CD14-positive monocyte (primary cell): ENCODE measurements at regions not wholly inside any gene's neighbourhood (a gene's known extent, or its start where the extent isn't known, plus 50 kb on each side); places are given as distances from the start of the nearest gene placed in this dataset.

ENCODE experiments used
- DNase-seq, 3 donors: peaks; one replicate each; pipeline ENCODE4 v3.0.0-alpha.2; 2011 to 2022
- H2AFZ ChIP-seq: 2 replicates; pipeline ENCODE4 v1.6.0; 2012; ENCODE audit warnings: mild to moderate bottlenecking, low read depth, low read length, inconsistent platforms; ENCODE audit not compliant: insufficient read depth, poor library complexity, severe bottlenecking
- H3K27ac ChIP-seq, 2 donors: 1 replicate in 1 of 2; 2 replicates in 1 of 2; pipeline ENCODE4 v1.5.1; 2012 to 2013; ENCODE audit warnings: low read length in 2 of 2, control low read depth in 1 of 2, inconsistent platforms in 1 of 2, low read depth in 1 of 2, mild to moderate bottlenecking in 1 of 2
- H3K27me3 ChIP-seq, 2 donors: one replicate each; pipeline versions ENCODE4 v1.6.0 to v1.6.1; 2011 to 2013; ENCODE audit warnings: low read length in 2 of 2; ENCODE audit not compliant: control insufficient read depth in 2 of 2, insufficient read depth in 2 of 2
- H3K36me3 ChIP-seq, 2 donors: replicated peaks in 1 of 2; 1 replicate in 1 of 2; 2 replicates in 1 of 2; pipeline versions ENCODE4 v1.5.1 to v1.6.1; 2012 to 2013; ENCODE audit warnings: low read length in 2 of 2, control low read depth in 1 of 2, inconsistent platforms in 1 of 2, mild to moderate bottlenecking in 1 of 2; ENCODE audit not compliant: insufficient read depth in 2 of 2, control insufficient read depth in 1 of 2
- H3K4me1 ChIP-seq, 2 donors: 1 replicate in 1 of 2; 2 replicates in 1 of 2; pipeline versions ENCODE4 v1.5.1 to v1.6.1; 2012 to 2013; ENCODE audit warnings: low read length in 2 of 2, control low read depth in 1 of 2, inconsistent platforms in 1 of 2, mild to moderate bottlenecking in 1 of 2, moderate library complexity in 1 of 2; ENCODE audit not compliant: insufficient read depth in 2 of 2, control insufficient read depth in 1 of 2
- H3K4me2 ChIP-seq: replicated peaks from 2 replicates; pipeline ENCODE3; 2012; ENCODE audit warnings: low read length, moderate library complexity, mild to moderate bottlenecking; ENCODE audit not compliant: poor library complexity, severe bottlenecking; ENCODE audit errors: extremely low read depth
- H3K4me3 ChIP-seq, 3 experiments: fragments of 200-600 bp in 1 of 3; sonication (generic) in 1 of 3; replicated peaks in 1 of 3; 1 replicate in 2 of 3; 2 replicates in 1 of 3; pipeline ENCODE4 v1.5.1; 2011 to 2013; ENCODE audit warnings: low read length in 3 of 3, mild to moderate bottlenecking in 3 of 3, control low read depth in 2 of 3, low read depth in 2 of 3, inconsistent platforms in 1 of 3, moderate library complexity in 1 of 3
- H3K79me2 ChIP-seq: 2 replicates; pipeline ENCODE4 v1.6.0; 2012; ENCODE audit warnings: mild to moderate bottlenecking, control low read depth, inconsistent platforms, low read length, moderate library complexity; ENCODE audit not compliant: insufficient read depth
- H3K9ac ChIP-seq: 2 replicates; pipeline ENCODE4 v1.6.0; 2017; ENCODE audit warnings: low read length, mild to moderate bottlenecking; ENCODE audit not compliant: insufficient read depth, poor library complexity, severe bottlenecking
- H3K9me3 ChIP-seq, 2 donors: replicated peaks in 1 of 2; 1 replicate in 1 of 2; 2 replicates in 1 of 2; pipeline versions ENCODE4 v1.5.1 to v1.6.1; 2012 to 2013; ENCODE audit warnings: low read length in 2 of 2, control low read depth in 1 of 2; ENCODE audit not compliant: control insufficient read depth in 1 of 2, insufficient read depth in 1 of 2
- H4K20me1 ChIP-seq: 2 replicates; pipeline ENCODE4 v1.6.0; 2012; ENCODE audit warnings: mild to moderate bottlenecking, low read length, control low read depth, moderate library complexity; ENCODE audit not compliant: insufficient read depth
- H3K27ac Mint-ChIP-seq, 7 donors: one replicate each; pipeline ENCODE4 v1.8.0; 2020; ENCODE audit warnings: mild to moderate bottlenecking in 7 of 7, mixed read lengths in 7 of 7, moderate library complexity in 6 of 7, inconsistent platforms in 2 of 7
- H3K27me3 Mint-ChIP-seq, 3 donors: one replicate each; pipeline ENCODE4 v1.8.0; 2021 to 2022; ENCODE audit warnings: low read depth in 3 of 3, mild to moderate bottlenecking in 3 of 3, mixed read lengths in 3 of 3, moderate library complexity in 3 of 3, inconsistent platforms in 1 of 3
- H3K36me3 Mint-ChIP-seq, 2 donors: one replicate each; pipeline ENCODE4 v1.8.0; 2020; ENCODE audit warnings: mixed read lengths in 2 of 2, inconsistent platforms in 1 of 2, mild to moderate bottlenecking in 1 of 2
- H3K4me1 Mint-ChIP-seq: one replicate; pipeline ENCODE4 v1.8.0; 2020; ENCODE audit warnings: mild to moderate bottlenecking, mixed read lengths
- H3K4me3 Mint-ChIP-seq, 2 donors: one replicate each; pipeline ENCODE4 v1.8.0; 2020; ENCODE audit warnings: mild to moderate bottlenecking in 2 of 2, mixed read lengths in 2 of 2, moderate library complexity in 1 of 2
- H3K9me3 Mint-ChIP-seq, 7 donors: one replicate each; pipeline ENCODE4 v1.8.0; 2020 to 2022; ENCODE audit warnings: mixed read lengths in 7 of 7, mild to moderate bottlenecking in 6 of 7, moderate library complexity in 6 of 7, inconsistent platforms in 2 of 7
- CTCF ChIP-seq: fragments of 200-600 bp; IDR thresholded peaks from one replicate; pipeline ENCODE4 v1.8.0; 2022; ENCODE audit warnings: antibody characterized with exemption, mild to moderate bottlenecking
- WGBS: methylation state at CpG from one replicate; pipeline ENCODE4 v1.1.5; 2013; ENCODE audit warnings: missing lambda C conversion rate; ENCODE audit not compliant: insufficient coverage; 5-methylcytosine and 5-hydroxymethylcytosine counted together
- intact Hi-C, 2 donors: fragments of 100-400 bp; cut with micrococcal nuclease; formaldehyde crosslinking; loops; one replicate each; pipeline versions ENCODE4 v1.15.0 to v1.15.1; 2023

- no peaks in the 10 kb centered on the region for H3K27me3 Mint-ChIP-seq
- Histone ChIP-seq H3K4me1 (no peaks in the 10 kb centered on the region), H4K20me1 (no peaks in the 10 kb centered on the region), H3K36me3 (no peaks in the 10 kb centered on the region), H3K79me2 (no peaks in the 10 kb centered on the region), H3K9me3 (peaks cover 0 to 5% of the 10 kb centered on the region in 2 donors), H3K4me2 (no peak overlapping the region), H3K27me3 (no peaks in the 10 kb centered on the region), H3K27ac (no peak overlapping the region), H2AFZ (no peak overlapping the region), H3K4me3 (no peak overlapping the region), H3K9ac (no peak overlapping the region)
- H3K27ac Mint-ChIP-seq, result no peak overlapping the region
- intact Hi-C loops, result no loop called here
- no peaks in the 10 kb centered on the region for H3K36me3 Mint-ChIP-seq
- H3K4me1 Mint-ChIP-seq, result no peaks in the 10 kb centered on the region
- TF ChIP-seq CTCF, result no peak
- no CpG with 5 or more reads among the region's 3 CpGs for WGBS
- no peak for DNase-seq
- no peak overlapping the region for H3K4me3 Mint-ChIP-seq
- peaks cover 0 to 9% (median 0%) of the 10 kb centered on the region in 7 donors for H3K9me3 Mint-ChIP-seq
These were observed 484.7 kb upstream of the TENM4 start for GRCh38 chr11:79925570-79925969.

GRCh38 chr11:79922641-79923040 lies 481.8 kb upstream of the TENM4 start:
- H3K27me3 Mint-ChIP-seq, result no peaks in the 10 kb centered on the region
- H3K9me3 ChIP-seq, result peaks cover 0 to 5% of the 10 kb centered on the region in 2 donors
- no peaks in the 10 kb centered on the region for H3K36me3 Mint-ChIP-seq
- H3K4me3 ChIP-seq, result no peak overlapping the region
- WGBS, result no CpG with 5 or more reads among the region's 3 CpGs
- no peak overlapping the region for H3K4me2 ChIP-seq
- H3K79me2 ChIP-seq, result no peaks in the 10 kb centered on the region
- intact Hi-C loops, result no loop called here
- no peak overlapping the region for H3K27ac Mint-ChIP-seq
- H3K4me1 ChIP-seq, result no peaks in the 10 kb centered on the region
- no peak for DNase-seq
- no peak overlapping the region for H3K27ac ChIP-seq
- no peaks in the 10 kb centered on the region for H3K27me3 ChIP-seq
- H3K4me1 Mint-ChIP-seq, result no peaks in the 10 kb centered on the region
- H2AFZ ChIP-seq, result no peak overlapping the region
- no peaks in the 10 kb centered on the region for H3K36me3 ChIP-seq
- no peak overlapping the region for H3K9ac ChIP-seq
- no peak overlapping the region for H3K4me3 Mint-ChIP-seq
- no peaks in the 10 kb centered on the region for H4K20me1 ChIP-seq
- peaks cover 0 to 1% (median 0%) of the 10 kb centered on the region in 7 donors for H3K9me3 Mint-ChIP-seq
- TF ChIP-seq CTCF, result no peak
